HepG2 (cell line): ENCODE measurements at regions not wholly inside any gene's neighbourhood (a gene's known extent, or its start where the extent isn't known, plus 50 kb on each side); places are given as distances from the start of the nearest gene placed in this dataset.

Experiments used
- AGO2 ChIP-seq: fragments of 200-400 bp; formaldehyde crosslinking; optimal IDR thresholded peaks from 2 replicates; pipeline ENCODE3; 2017; ENCODE audit warnings: mild to moderate bottlenecking, low read depth, low read length, moderate library complexity
- FOXO1 ChIP-seq: sonication (generic); formaldehyde crosslinking; IDR thresholded peaks from 2 replicates; pipeline ENCODE4 v1.4.0; 2020; ENCODE audit warnings: missing genetic modification reagents
- HOXA5 ChIP-seq: sonication (generic); formaldehyde crosslinking; IDR thresholded peaks from 2 replicates; pipeline ENCODE4 v1.4.0; 2020; ENCODE audit warnings: missing genetic modification reagents
- MXD4 ChIP-seq: IDR thresholded peaks from 2 replicates; pipeline ENCODE4 v1.6.1; 2016; ENCODE audit warnings: mild to moderate bottlenecking, missing biosample characterization, missing genetic modification reagents
- NFE2L2 ChIP-seq: fragments of 150-350 bp; IDR thresholded peaks from 2 replicates; pipeline ENCODE4 v1.6.1; 2014; ENCODE audit warnings: low read length
- RBFOX2 ChIP-seq: fragments of 200-400 bp; formaldehyde crosslinking; IDR thresholded peaks from 2 replicates; pipeline ENCODE4 v1.6.1; 2017; ENCODE audit warnings: low read depth, mild to moderate bottlenecking, low read length
- SOX13 ChIP-seq, 3 experiments: fragments of 450-650 bp in 1 of 3; sonication (generic) in 1 of 3; formaldehyde crosslinking in 1 of 3; IDR thresholded peaks in 2 of 3; conservative IDR thresholded peaks in 1 of 3; 2 replicates each; pipeline versions ENCODE4 v1.5.0 to v1.6.1; 2016 to 2020; ENCODE audit warnings: antibody characterized with exemption in 1 of 3, mild to moderate bottlenecking in 1 of 3, missing compliant biosample characterization in 1 of 3, missing genetic modification reagents in 1 of 3, moderate library complexity in 1 of 3
- TARDBP ChIP-seq: sonication (generic); formaldehyde crosslinking; IDR thresholded peaks from 2 replicates; pipeline ENCODE4 v1.8.0; 2022; ENCODE audit warnings: mild to moderate bottlenecking, missing genetic modification reagents
- ZC3H4 ChIP-seq: sonication (generic); formaldehyde crosslinking; IDR thresholded peaks from 2 replicates; pipeline ENCODE4 v1.4.0; 2020; ENCODE audit warnings: missing genetic modification reagents, borderline replicate concordance
- ZMYM3 ChIP-seq: sonication (generic); formaldehyde crosslinking; IDR thresholded peaks from 2 replicates; pipeline ENCODE4 v1.5.1; 2020; ENCODE audit warnings: mild to moderate bottlenecking, missing genetic modification reagents
- ZNF605 ChIP-seq: sonication (generic); formaldehyde crosslinking; IDR thresholded peaks from 2 replicates; pipeline ENCODE4 v1.8.0; 2022; ENCODE audit warnings: mild to moderate bottlenecking, missing genetic modification reagents
- ZNF781 ChIP-seq: sonication (generic); formaldehyde crosslinking; IDR thresholded peaks from 2 replicates; pipeline ENCODE4 v1.5.1; 2020; ENCODE audit warnings: borderline replicate concordance, mild to moderate bottlenecking, missing genetic modification reagents; ENCODE audit errors: not compliant biosample characterization
- TF ChIP-seq, protein P1 (sequence below): sonication (generic); formaldehyde crosslinking; IDR thresholded peaks from 2 replicates; pipeline ENCODE4 v1.5.0; 2020; ENCODE audit warnings: mild to moderate bottlenecking, missing genetic modification reagents, borderline replicate concordance
- TF ChIP-seq, protein P2 (sequence below): sonication (generic); formaldehyde crosslinking; IDR thresholded peaks from 2 replicates; pipeline ENCODE4 v1.4.0; 2020; ENCODE audit warnings: missing genetic modification reagents
- TF ChIP-seq, protein P3 (sequence below): sonication (generic); formaldehyde crosslinking; IDR thresholded peaks from 2 replicates; pipeline ENCODE4 v1.4.0; 2020; ENCODE audit warnings: mild to moderate bottlenecking, missing genetic modification reagents
- TF ChIP-seq, protein P4 (sequence below): sonication (generic); formaldehyde crosslinking; IDR thresholded peaks from 2 replicates; pipeline ENCODE4 v1.4.0; 2020; ENCODE audit warnings: mild to moderate bottlenecking, missing genetic modification reagents

DNA sequence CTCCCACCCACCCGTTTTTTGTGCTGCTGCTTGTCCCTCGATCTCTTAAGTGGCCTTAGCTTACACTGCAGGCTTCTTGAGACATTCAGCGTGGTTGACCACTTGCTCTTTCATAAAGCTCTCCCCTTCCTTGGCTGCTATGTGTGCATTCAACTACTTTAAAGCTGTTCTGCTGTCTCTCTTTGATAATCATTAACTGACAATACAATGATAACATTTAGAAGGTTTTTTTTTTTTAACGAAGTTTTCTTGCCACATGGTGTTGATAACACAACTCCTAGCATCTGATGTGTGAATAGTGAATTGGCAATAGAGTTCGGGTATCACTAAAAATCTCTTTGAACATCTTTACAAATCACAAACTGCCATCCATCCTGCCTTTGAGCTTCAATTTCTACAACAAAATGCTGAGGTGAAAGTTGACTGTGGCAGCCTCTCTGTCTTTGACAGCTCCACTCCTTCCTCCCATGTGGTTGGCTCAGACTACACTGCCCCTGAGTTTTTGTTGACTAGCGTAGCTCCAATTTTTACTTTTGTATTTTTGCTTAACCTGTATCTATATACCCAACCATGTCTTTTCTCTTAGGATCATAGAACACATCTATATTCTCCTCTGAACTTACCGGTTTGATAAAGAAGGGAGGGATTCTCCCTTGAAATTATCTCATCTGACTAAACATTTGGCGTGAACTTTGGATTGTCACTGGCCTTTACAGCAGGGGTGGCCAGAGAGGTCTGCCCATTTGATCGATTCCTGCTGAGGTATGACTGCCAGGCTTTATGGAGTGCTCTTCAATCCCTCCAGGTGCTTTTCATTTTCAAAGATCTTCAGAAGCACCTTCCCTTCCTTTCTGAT, 409.4 kb upstream of the CD180 start (continued):
- TF ChIP-seq, protein P1, sequence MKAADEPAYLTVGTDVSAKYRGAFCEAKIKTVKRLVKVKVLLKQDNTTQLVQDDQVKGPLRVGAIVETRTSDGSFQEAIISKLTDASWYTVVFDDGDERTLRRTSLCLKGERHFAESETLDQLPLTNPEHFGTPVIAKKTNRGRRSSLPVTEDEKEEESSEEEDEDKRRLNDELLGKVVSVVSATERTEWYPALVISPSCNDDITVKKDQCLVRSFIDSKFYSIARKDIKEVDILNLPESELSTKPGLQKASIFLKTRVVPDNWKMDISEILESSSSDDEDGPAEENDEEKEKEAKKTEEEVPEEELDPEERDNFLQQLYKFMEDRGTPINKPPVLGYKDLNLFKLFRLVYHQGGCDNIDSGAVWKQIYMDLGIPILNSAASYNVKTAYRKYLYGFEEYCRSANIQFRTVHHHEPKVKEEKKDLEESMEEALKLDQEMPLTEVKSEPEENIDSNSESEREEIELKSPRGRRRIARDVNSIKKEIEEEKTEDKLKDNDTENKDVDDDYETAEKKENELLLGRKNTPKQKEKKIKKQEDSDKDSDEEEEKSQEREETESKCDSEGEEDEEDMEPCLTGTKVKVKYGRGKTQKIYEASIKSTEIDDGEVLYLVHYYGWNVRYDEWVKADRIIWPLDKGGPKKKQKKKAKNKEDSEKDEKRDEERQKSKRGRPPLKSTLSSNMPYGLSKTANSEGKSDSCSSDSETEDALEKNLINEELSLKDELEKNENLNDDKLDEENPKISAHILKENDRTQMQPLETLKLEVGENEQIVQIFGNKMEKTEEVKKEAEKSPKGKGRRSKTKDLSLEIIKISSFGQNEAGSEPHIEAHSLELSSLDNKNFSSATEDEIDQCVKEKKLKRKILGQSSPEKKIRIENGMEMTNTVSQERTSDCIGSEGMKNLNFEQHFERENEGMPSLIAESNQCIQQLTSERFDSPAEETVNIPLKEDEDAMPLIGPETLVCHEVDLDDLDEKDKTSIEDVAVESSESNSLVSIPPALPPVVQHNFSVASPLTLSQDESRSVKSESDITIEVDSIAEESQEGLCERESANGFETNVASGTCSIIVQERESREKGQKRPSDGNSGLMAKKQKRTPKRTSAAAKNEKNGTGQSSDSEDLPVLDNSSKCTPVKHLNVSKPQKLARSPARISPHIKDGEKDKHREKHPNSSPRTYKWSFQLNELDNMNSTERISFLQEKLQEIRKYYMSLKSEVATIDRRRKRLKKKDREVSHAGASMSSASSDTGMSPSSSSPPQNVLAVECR (CRISPR knock-in tag), result peak; percentile 40; the same call in 1 of the 2 replicates
- TF ChIP-seq ZNF781 (CRISPR knock-in tag), result no peak
- TF ChIP-seq, protein P2, sequence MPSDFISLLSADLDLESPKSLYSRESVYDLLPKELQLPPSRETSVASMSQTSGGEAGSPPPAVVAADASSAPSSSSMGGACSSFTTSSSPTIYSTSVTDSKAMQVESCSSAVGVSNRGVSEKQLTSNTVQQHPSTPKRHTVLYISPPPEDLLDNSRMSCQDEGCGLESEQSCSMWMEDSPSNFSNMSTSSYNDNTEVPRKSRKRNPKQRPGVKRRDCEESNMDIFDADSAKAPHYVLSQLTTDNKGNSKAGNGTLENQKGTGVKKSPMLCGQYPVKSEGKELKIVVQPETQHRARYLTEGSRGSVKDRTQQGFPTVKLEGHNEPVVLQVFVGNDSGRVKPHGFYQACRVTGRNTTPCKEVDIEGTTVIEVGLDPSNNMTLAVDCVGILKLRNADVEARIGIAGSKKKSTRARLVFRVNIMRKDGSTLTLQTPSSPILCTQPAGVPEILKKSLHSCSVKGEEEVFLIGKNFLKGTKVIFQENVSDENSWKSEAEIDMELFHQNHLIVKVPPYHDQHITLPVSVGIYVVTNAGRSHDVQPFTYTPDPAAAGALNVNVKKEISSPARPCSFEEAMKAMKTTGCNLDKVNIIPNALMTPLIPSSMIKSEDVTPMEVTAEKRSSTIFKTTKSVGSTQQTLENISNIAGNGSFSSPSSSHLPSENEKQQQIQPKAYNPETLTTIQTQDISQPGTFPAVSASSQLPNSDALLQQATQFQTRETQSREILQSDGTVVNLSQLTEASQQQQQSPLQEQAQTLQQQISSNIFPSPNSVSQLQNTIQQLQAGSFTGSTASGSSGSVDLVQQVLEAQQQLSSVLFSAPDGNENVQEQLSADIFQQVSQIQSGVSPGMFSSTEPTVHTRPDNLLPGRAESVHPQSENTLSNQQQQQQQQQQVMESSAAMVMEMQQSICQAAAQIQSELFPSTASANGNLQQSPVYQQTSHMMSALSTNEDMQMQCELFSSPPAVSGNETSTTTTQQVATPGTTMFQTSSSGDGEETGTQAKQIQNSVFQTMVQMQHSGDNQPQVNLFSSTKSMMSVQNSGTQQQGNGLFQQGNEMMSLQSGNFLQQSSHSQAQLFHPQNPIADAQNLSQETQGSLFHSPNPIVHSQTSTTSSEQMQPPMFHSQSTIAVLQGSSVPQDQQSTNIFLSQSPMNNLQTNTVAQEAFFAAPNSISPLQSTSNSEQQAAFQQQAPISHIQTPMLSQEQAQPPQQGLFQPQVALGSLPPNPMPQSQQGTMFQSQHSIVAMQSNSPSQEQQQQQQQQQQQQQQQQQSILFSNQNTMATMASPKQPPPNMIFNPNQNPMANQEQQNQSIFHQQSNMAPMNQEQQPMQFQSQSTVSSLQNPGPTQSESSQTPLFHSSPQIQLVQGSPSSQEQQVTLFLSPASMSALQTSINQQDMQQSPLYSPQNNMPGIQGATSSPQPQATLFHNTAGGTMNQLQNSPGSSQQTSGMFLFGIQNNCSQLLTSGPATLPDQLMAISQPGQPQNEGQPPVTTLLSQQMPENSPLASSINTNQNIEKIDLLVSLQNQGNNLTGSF, result no peak
- 0 out of 2 replicates have a peak, but pooled peaks have one; percentile 22 for TF ChIP-seq MXD4 (CRISPR knock-in tag)
- no peak; the same call in 1 of the 2 replicates for TF ChIP-seq TARDBP (CRISPR knock-in tag)
- TF ChIP-seq ZMYM3 (CRISPR knock-in tag), result peak; percentile 54; the same call in 1 of the 2 replicates
- TF ChIP-seq, protein P3, sequence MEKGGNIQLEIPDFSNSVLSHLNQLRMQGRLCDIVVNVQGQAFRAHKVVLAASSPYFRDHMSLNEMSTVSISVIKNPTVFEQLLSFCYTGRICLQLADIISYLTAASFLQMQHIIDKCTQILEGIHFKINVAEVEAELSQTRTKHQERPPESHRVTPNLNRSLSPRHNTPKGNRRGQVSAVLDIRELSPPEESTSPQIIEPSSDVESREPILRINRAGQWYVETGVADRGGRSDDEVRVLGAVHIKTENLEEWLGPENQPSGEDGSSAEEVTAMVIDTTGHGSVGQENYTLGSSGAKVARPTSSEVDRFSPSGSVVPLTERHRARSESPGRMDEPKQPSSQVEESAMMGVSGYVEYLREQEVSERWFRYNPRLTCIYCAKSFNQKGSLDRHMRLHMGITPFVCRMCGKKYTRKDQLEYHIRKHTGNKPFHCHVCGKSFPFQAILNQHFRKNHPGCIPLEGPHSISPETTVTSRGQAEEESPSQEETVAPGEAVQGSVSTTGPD, result 0 out of 2 replicates have a peak, but pooled peaks have one; percentile 38
- no peak; the same call in 1 of the 2 replicates for TF ChIP-seq RBFOX2
- peak; percentile 36; the same call in 1 of the 2 replicates for TF ChIP-seq FOXO1 (CRISPR knock-in tag)
- no peak for TF ChIP-seq AGO2
- TF ChIP-seq ZNF605 (CRISPR knock-in tag), result peak; percentile 53; the same call in 1 of the 2 replicates
- no peak for TF ChIP-seq NFE2L2
- TF ChIP-seq HOXA5, result peak; percentile 24; the same call in 1 of the 2 replicates
- TF ChIP-seq SOX13 (IDR thresholded peaks at IDR 0.05), result no peak; the same call in 1 of the 2 replicates
- TF ChIP-seq SOX13 (CRISPR knock-in tag; conservative IDR thresholded peaks at IDR 0.05 in 1 of 2, IDR thresholded peaks at IDR 0.05 in 1 of 2), result peak in 1 of 2 experiments; percentile 72; a peak in 2 of 4 replicates
- TF ChIP-seq, protein P4, sequence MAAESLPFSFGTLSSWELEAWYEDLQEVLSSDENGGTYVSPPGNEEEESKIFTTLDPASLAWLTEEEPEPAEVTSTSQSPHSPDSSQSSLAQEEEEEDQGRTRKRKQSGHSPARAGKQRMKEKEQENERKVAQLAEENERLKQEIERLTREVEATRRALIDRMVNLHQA, result no peak
- no peak for TF ChIP-seq ZC3H4 (CRISPR knock-in tag)
